Lung (tissue), 11 donors: ENCODE measurements at regions not wholly inside any gene's neighbourhood (a gene's known extent, or its start where the extent isn't known, plus 50 kb on each side); places are given as distances from the start of the nearest gene placed in this dataset.
A peak's percentile ranks its signal among the peaks of the same experiment; 100 is the strongest.

Experiments used
- ATAC-seq: fragments of 200-7000 bp; cut with Tn5 transposase; one replicate; pipeline ENCODE4 v1.9.1; 2020; ENCODE audit warnings: moderate number of reproducible peaks; ENCODE audit not compliant: insufficient read depth, low FRiP score
- DNase-seq, 3 donors: peaks; one replicate each; pipeline ENCODE4 v3.0.0-alpha.2; 2013 to 2017
- H3K27ac ChIP-seq, 2 donors: one replicate each; pipeline ENCODE4 v1.5.1; 2013; ENCODE audit warnings: mild to moderate bottlenecking in 2 of 2, moderate library complexity in 2 of 2, control low read depth in 1 of 2, inconsistent platforms in 1 of 2, low read depth in 1 of 2, low read length in 1 of 2
- H3K27me3 ChIP-seq, 3 donors: one replicate each; pipeline ENCODE4 v1.5.1; 2013; ENCODE audit warnings: low read length in 2 of 3; ENCODE audit not compliant: control insufficient read depth in 3 of 3, insufficient read depth in 3 of 3
- H3K36me3 ChIP-seq, 4 donors: one replicate each; pipeline ENCODE4 v1.5.1; 2013; ENCODE audit warnings: low read length in 4 of 4, mild to moderate bottlenecking in 1 of 4, moderate library complexity in 1 of 4; ENCODE audit not compliant: control insufficient read depth in 4 of 4, insufficient read depth in 4 of 4
- H3K4me1 ChIP-seq, 5 donors: one replicate each; pipeline ENCODE4 v1.5.1; 2013; ENCODE audit warnings: low read length in 5 of 5, mild to moderate bottlenecking in 2 of 5, moderate library complexity in 1 of 5; ENCODE audit not compliant: control insufficient read depth in 5 of 5, insufficient read depth in 5 of 5
- H3K4me3 ChIP-seq: one replicate; pipeline ENCODE4 v1.5.1; 2013; ENCODE audit warnings: mild to moderate bottlenecking, control low read depth, moderate library complexity
- H3K9ac ChIP-seq, 2 donors: one replicate each; pipeline ENCODE4 v1.5.1; 2013; ENCODE audit warnings: low read length in 2 of 2, control low read depth in 1 of 2; ENCODE audit not compliant: insufficient read depth in 1 of 2
- H3K9me3 ChIP-seq, 4 donors: one replicate each; pipeline ENCODE4 v1.5.1; 2013; ENCODE audit warnings: low read length in 3 of 4, mild to moderate bottlenecking in 1 of 4, moderate library complexity in 1 of 4; ENCODE audit not compliant: control insufficient read depth in 4 of 4, insufficient read depth in 3 of 4
- WGBS, 2 donors: extraction: QIAGEN DNeasy Blood & Tissue Kit; methylation state at CpG; one replicate each; pipeline ENCODE4 v1.1.7; 2013; 5-methylcytosine and 5-hydroxymethylcytosine counted together
- TF ChIP-seq, protein P1 (sequence below): IDR thresholded peaks from 2 replicates; pipeline ENCODE4 v1.5.1; 2012; ENCODE audit warnings: mild to moderate bottlenecking; ENCODE audit errors: control extremely low read depth, extremely low read depth
- donor health status: control.
- donor health status: control.
- donor health status: Bipolar disorder and iron deficiency.
- donor health status: healthy.
- donor health status: DM: yes; HTN: yes; CAD: no.

DNA sequence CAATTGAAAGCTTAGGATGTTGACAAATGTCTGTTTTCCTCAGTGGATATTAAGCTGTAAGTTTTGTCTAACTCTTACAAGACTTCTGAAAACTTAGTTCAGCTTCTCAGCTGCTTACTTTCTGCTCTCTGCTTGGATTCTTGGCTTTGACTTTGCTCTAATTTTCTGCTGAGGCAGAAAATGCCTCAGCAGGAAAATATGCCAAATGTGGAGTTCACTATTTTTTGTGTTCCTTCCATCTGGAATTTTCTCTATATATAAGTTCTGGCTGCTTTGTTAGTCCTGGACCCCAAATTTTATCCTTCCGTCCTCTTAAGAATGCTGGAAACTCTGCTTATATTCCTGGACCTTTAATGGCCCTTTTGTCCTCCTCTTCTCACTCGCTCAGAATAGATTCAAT is 352.6 kb upstream of the NWD2 start:
- 59 to 73% methylated on average over 2 of the region's 2 CpGs for WGBS, 2 donors
- ATAC-seq, result no peak
- H3K27ac ChIP-seq, result no peak overlapping the region
- H3K9ac ChIP-seq, result no peak overlapping the region
- H3K4me1 ChIP-seq, result peaks cover 0 to 7% (median 0%) of the 10 kb centered on the region in 5 donors
- TF ChIP-seq, protein P1, sequence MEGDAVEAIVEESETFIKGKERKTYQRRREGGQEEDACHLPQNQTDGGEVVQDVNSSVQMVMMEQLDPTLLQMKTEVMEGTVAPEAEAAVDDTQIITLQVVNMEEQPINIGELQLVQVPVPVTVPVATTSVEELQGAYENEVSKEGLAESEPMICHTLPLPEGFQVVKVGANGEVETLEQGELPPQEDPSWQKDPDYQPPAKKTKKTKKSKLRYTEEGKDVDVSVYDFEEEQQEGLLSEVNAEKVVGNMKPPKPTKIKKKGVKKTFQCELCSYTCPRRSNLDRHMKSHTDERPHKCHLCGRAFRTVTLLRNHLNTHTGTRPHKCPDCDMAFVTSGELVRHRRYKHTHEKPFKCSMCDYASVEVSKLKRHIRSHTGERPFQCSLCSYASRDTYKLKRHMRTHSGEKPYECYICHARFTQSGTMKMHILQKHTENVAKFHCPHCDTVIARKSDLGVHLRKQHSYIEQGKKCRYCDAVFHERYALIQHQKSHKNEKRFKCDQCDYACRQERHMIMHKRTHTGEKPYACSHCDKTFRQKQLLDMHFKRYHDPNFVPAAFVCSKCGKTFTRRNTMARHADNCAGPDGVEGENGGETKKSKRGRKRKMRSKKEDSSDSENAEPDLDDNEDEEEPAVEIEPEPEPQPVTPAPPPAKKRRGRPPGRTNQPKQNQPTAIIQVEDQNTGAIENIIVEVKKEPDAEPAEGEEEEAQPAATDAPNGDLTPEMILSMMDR, result no peak
- DNase-seq, result peak in 2 of 3 donors; percentile 60 to 79
- H3K36me3 ChIP-seq, result no peaks in the 10 kb centered on the region
- no peaks in the 10 kb centered on the region for H3K27me3 ChIP-seq
- H3K9me3 ChIP-seq, result peaks cover 0 to 6% (median 1%) of the 10 kb centered on the region in 4 donors
- no peak overlapping the region for H3K4me3 ChIP-seq

DNA sequence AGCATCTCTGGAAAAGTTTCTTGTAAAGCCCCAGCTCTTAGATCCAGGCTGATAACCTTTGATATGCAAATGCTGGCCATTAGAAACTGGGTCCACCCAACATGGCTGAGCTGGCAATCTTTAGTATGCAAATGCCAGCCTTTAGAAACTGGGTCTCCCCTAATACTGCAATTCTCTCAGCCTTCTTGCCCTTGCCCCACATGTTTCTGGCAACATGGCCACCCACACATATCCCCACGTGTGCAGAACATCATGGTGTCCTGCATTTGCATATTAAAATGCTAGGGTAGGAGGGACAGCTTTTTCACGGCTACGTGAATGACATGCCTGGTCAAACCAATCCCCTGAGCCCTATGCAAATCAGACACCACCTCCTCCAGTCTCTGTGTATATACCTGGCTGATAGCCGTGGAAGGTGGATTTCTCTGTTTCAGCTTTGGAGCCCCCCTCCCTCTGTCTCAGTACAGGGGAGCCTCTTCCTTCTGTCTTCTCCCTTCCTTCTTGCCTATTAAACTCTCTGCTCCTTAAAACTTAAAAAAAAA is 344.0 kb upstream of the NWD2 start:
- Histone ChIP-seq H3K4me1 (no peaks in the 10 kb centered on the region), H3K36me3 (no peaks in the 10 kb centered on the region), H3K9ac (no peak overlapping the region), H3K9me3 (no peaks in the 10 kb centered on the region), H3K27me3 (no peaks in the 10 kb centered on the region), H3K4me3 (no peak overlapping the region), H3K27ac (no peak overlapping the region)
- no peak for ATAC-seq
- TF ChIP-seq, protein P1, result no peak
- WGBS, 2 donors, result 85 to 88% methylated on average over 4 of the region's 4 CpGs
- DNase-seq, result no peak

DNA sequence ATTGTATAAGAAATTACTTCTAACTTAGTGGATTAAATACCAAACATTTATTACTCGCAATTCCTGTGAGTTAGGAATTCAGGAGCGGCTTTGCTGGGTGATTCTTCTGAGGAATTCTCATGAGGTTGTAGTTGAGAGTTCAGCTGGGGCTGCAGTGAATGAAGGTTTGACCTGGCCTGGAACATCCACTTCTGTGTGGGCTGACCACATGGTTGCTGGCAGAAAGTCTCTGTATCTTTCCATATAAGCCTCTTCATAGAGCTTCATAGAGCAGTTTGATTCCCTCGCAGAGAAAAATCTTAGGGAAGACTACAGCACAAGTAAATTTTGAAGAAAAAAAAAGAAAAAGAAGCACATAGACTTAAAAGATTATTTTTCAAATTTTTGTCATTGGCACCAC is 339.7 kb upstream of the NWD2 start:
- WGBS, 2 donors, result 90 to 93% methylated on average over 3 of the region's 3 CpGs
- H3K36me3 ChIP-seq, result no peaks in the 10 kb centered on the region
- TF ChIP-seq, protein P1, result no peak
- H3K4me3 ChIP-seq, result no peak overlapping the region
- no peak overlapping the region for H3K9ac ChIP-seq
- DNase-seq (no peak), ATAC-seq (no peak)
- H3K9me3 ChIP-seq, result no peaks in the 10 kb centered on the region
- no peaks in the 10 kb centered on the region for H3K4me1 ChIP-seq
- H3K27ac ChIP-seq, result no peak overlapping the region
- no peaks in the 10 kb centered on the region for H3K27me3 ChIP-seq

DNA sequence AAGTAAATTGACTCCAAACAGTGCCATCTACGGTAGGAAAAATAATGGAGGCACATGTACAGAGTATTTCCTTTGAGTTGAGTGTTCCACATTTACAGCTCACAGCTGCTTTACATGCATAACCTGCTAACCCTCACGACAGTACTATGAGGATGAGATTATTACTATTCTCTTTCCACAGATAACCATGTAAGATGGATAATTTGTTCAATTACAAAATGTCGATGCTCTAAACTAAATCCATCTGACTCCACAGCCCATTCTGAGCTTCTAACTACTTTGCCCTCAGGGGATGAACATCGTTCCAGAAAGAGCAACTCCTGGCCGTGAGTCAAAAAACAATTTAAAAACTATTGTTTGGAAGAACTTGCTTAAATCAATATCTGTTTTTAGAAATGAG is 330.4 kb upstream of the NWD2 start:
- Histone ChIP-seq H3K27me3 (no peaks in the 10 kb centered on the region), H3K9ac (no peak overlapping the region), H3K9me3 (no peaks in the 10 kb centered on the region), H3K36me3 (no peaks in the 10 kb centered on the region), H3K4me3 (no peak overlapping the region), H3K27ac (no peak overlapping the region), H3K4me1 (no peaks in the 10 kb centered on the region)
- ATAC-seq, result no peak
- TF ChIP-seq, protein P1, result no peak
- WGBS, 2 donors, result 74 to 78% methylated on average over 5 of the region's 5 CpGs
- DNase-seq, result no peak
